ENCODE measurements at regions not wholly inside any gene's neighbourhood (a gene's known extent, or its start where the extent isn't known, plus 50 kb on each side); places are given as distances from the start of the nearest gene placed in this dataset.
"Not testable (repeated sequence)": the region's sequence is repeated elsewhere in the genome, so short reads cannot be mapped to it uniquely, and the experiment has no call there.

DNA sequence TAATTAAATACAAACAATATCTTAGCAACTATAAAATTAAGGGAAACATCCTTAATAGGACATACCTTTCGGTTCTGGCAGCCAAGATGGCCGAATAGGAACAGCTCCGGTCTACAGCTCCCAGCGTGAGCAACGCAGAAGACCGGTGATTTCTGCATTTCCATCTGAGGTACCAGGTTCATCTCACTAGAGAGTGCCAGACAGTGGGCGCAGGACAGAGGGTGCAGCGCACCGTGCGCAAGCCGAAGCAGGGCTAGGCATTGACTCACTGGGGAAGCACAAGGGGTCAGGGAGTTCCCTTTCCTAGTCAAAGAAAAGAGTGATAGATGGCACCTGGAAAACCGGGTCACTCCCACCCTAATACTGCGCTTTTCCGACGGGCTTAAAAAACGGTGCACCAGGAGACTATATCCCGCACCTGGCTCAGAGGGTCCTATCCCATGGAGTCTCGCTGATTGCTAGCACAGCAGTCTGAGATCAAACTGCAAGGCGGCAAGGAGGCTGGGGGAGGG lies 782.3 kb downstream of the FLRT2 start:
- H3K27me3 ChIP-seq (ENCODE audit: control insufficient read depth in 4 of 4, insufficient read depth in 4 of 4, low read length in 3 of 4); H3K36me3 ChIP-seq (ENCODE audit: control insufficient read depth in 4 of 4, insufficient read depth in 3 of 4, low read depth in 1 of 4, low read length in 3 of 4); H3K4me1 ChIP-seq (ENCODE audit: control insufficient read depth in 4 of 4, insufficient read depth in 4 of 4, low read length in 3 of 4); H3K4me3 ChIP-seq (ENCODE audit: low read depth in 1 of 3, low read length in 3 of 3); DNase-seq (ENCODE audit: low spot score); H3K27ac ChIP-seq (ENCODE audit: low read depth in 1 of 2, low read length in 2 of 2); H3K9me3 ChIP-seq (ENCODE audit: control insufficient read depth in 4 of 4, low read length in 3 of 4); H3K9ac ChIP-seq (ENCODE audit: low read depth in 1 of 2, low read length in 2 of 2): not testable (repeated sequence)
- 90% methylated on average over 19 of the region's 19 CpGs for WGBS

DNA sequence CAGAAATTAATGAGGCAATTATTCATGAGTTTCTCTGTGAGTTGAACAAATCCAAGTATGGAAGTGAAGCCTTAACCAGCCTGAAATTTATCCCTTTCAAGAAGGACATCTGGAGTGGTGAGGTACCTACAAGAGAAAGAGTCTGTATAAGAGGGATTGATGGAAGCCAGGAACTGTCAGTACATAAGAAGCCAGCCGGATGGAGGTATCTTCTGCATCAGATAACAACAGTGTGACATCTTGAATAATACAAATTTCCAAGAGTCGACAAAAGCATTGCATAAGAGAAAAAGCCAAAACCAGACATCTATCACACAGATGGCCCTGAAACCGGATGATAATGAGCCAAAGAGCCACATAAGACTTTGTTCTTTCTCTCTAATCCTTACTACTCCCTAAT lies 781.2 kb downstream of the FLRT2 start:
- no peaks in the 10 kb centered on the region for H3K27me3 ChIP-seq (ENCODE audit: control insufficient read depth in 4 of 4, insufficient read depth in 4 of 4, low read length in 3 of 4)
- WGBS = 76% methylated on average over 3 of the region's 3 CpGs
- H3K4me1 ChIP-seq (ENCODE audit: control insufficient read depth in 4 of 4, insufficient read depth in 4 of 4, low read length in 3 of 4) = no peaks in the 10 kb centered on the region
- peaks cover 0 to 3% (median 0%) of the 10 kb centered on the region in 4 donors for H3K9me3 ChIP-seq (ENCODE audit: control insufficient read depth in 4 of 4, low read length in 3 of 4)
- no peak overlapping the region for H3K9ac ChIP-seq (ENCODE audit: low read depth in 1 of 2, low read length in 2 of 2)
- H3K4me3 ChIP-seq (ENCODE audit: low read depth in 1 of 3, low read length in 3 of 3) = no peak overlapping the region
- TF ChIP-seq RXRA (IDR thresholded peaks at IDR 0.05) (no peak), GABPA (IDR thresholded peaks at IDR 0.05 in 1 of 2, conservative IDR thresholded peaks at IDR 0.05 in 1 of 2) (no peak), YY1 (IDR thresholded peaks at IDR 0.05) (no peak), HNF4G (IDR thresholded peaks at IDR 0.05) (no peak), RAD21 (IDR thresholded peaks at IDR 0.05) (no peak), NR2F2 (IDR thresholded peaks at IDR 0.05) (no peak), FOXA1 (IDR thresholded peaks at IDR 0.05) (no peak), ZBTB33 (IDR thresholded peaks at IDR 0.05) (no peak), CTCF (IDR thresholded peaks at IDR 0.05; ENCODE audit: low read depth, low read length, missing input control) (no peak), HNF4A (conservative IDR thresholded peaks at IDR 0.05) (no peak), EGR1 (IDR thresholded peaks at IDR 0.05; ENCODE audit: low read depth in 2 of 2) (no peak), SP1 (IDR thresholded peaks at IDR 0.05) (no peak), FOXA2 (IDR thresholded peaks at IDR 0.05) (no peak), JUND (IDR thresholded peaks at IDR 0.05) (no peak)
- TF ChIP-seq, protein P1, sequence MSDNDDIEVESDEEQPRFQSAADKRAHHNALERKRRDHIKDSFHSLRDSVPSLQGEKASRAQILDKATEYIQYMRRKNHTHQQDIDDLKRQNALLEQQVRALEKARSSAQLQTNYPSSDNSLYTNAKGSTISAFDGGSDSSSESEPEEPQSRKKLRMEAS (IDR thresholded peaks at IDR 0.05) = no peak
- TF ChIP-seq, protein P2, sequence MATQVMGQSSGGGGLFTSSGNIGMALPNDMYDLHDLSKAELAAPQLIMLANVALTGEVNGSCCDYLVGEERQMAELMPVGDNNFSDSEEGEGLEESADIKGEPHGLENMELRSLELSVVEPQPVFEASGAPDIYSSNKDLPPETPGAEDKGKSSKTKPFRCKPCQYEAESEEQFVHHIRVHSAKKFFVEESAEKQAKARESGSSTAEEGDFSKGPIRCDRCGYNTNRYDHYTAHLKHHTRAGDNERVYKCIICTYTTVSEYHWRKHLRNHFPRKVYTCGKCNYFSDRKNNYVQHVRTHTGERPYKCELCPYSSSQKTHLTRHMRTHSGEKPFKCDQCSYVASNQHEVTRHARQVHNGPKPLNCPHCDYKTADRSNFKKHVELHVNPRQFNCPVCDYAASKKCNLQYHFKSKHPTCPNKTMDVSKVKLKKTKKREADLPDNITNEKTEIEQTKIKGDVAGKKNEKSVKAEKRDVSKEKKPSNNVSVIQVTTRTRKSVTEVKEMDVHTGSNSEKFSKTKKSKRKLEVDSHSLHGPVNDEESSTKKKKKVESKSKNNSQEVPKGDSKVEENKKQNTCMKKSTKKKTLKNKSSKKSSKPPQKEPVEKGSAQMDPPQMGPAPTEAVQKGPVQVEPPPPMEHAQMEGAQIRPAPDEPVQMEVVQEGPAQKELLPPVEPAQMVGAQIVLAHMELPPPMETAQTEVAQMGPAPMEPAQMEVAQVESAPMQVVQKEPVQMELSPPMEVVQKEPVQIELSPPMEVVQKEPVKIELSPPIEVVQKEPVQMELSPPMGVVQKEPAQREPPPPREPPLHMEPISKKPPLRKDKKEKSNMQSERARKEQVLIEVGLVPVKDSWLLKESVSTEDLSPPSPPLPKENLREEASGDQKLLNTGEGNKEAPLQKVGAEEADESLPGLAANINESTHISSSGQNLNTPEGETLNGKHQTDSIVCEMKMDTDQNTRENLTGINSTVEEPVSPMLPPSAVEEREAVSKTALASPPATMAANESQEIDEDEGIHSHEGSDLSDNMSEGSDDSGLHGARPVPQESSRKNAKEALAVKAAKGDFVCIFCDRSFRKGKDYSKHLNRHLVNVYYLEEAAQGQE (IDR thresholded peaks at IDR 0.05) = no peak
- TF ChIP-seq, protein P3, sequence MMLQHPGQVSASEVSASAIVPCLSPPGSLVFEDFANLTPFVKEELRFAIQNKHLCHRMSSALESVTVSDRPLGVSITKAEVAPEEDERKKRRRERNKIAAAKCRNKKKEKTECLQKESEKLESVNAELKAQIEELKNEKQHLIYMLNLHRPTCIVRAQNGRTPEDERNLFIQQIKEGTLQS (IDR thresholded peaks at IDR 0.05) = no peak
- no peak for DNase-seq (ENCODE audit: low spot score)
- H3K27ac ChIP-seq (ENCODE audit: low read depth in 1 of 2, low read length in 2 of 2) = no peak overlapping the region
- no peaks in the 10 kb centered on the region for H3K36me3 ChIP-seq (ENCODE audit: control insufficient read depth in 4 of 4, insufficient read depth in 3 of 4, low read depth in 1 of 4, low read length in 3 of 4)
